ENCODE measurements at regions not wholly inside any gene's neighbourhood (a gene's known extent, or its start where the extent isn't known, plus 50 kb on each side); places are given as distances from the start of the nearest gene placed in this dataset.

DNA sequence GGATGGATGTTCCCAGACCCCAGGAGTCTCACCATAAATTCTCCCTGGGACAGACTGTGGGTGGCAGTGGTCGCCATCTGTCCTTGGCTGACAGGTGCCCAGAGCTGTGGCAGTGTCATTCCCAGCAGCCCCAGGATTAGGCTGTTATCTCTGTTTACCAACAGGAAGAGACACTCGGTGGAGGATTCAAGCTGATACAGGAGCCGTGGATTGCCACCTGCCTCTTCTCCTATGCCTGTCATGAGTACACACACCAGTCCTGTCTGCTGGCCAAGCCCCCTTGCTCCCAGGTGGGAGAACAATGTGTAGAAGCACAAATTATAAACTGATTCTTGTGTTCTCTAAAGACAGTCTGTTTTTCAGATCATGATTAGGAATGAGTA, 152.6 kb downstream of the ETS2 start:
- H3K36me3 Mint-ChIP-seq, result peaks cover 2% of the 10 kb centered on the region
- DNase-seq (ENCODE audit: low spot score in 2 of 2, unreplicated experiment in 2 of 2), result no peak
- peaks cover 33% of the 10 kb centered on the region for H3K4me1 Mint-ChIP-seq
- no peak overlapping the region for H3K4me3 Mint-ChIP-seq
- peaks cover 15% of the 10 kb centered on the region for H3K9me3 Mint-ChIP-seq
- no peak overlapping the region for H3K27ac Mint-ChIP-seq
- no peaks in the 10 kb centered on the region for H3K27me3 Mint-ChIP-seq (ENCODE audit: low read depth)
- TF ChIP-seq, protein P1, sequence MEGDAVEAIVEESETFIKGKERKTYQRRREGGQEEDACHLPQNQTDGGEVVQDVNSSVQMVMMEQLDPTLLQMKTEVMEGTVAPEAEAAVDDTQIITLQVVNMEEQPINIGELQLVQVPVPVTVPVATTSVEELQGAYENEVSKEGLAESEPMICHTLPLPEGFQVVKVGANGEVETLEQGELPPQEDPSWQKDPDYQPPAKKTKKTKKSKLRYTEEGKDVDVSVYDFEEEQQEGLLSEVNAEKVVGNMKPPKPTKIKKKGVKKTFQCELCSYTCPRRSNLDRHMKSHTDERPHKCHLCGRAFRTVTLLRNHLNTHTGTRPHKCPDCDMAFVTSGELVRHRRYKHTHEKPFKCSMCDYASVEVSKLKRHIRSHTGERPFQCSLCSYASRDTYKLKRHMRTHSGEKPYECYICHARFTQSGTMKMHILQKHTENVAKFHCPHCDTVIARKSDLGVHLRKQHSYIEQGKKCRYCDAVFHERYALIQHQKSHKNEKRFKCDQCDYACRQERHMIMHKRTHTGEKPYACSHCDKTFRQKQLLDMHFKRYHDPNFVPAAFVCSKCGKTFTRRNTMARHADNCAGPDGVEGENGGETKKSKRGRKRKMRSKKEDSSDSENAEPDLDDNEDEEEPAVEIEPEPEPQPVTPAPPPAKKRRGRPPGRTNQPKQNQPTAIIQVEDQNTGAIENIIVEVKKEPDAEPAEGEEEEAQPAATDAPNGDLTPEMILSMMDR (IDR thresholded peaks at IDR 0.05; ENCODE audit: unreplicated experiment), result no peak

DNA sequence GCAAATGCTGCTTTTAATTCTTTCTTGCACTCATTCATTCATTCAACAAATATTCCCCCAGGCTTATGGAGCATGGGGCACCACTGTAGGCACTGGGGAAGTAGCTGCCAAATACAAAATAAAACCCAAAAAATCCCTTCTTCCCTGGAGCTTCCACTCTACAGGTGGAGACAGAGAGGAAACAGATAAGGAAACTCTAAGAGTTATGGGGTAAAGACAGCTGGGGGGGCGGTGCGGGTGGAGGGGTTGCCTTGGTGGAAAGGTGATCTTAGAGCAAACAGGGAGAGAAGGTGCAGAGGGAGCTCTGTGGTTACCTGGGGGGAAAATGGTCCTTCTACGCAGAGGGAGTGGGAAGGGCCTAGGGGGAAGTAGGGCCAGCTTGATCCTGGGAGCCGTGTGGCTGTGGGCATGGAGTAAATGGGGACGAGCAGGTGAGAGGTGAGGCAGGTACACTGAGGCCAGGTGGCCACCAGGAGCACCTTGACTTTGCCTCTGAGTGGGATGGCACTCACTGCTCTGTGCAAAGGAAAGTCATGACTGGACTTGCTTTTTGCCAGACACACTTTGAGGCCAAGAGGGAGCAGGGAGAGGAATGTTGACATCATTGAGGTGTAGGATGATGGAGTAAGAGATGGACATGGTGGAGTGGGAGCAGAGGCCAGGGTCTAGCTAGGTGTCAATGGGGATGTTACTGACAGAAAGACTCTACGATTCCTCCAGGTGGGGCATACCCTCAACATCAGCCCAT, 152.0 kb downstream of the ETS2 start:
- Mint-ChIP-seq H3K27ac (peak overlapping the region; percentile 36), H3K27me3 (ENCODE audit: low read depth) (no peaks in the 10 kb centered on the region), H3K4me3 (no peak overlapping the region), H3K9me3 (peaks cover 15% of the 10 kb centered on the region), H3K36me3 (peaks cover 2% of the 10 kb centered on the region), H3K4me1 (peaks cover 33% of the 10 kb centered on the region)
- TF ChIP-seq, protein P1 (IDR thresholded peaks at IDR 0.05; ENCODE audit: unreplicated experiment), result no peak
- no peak for DNase-seq (ENCODE audit: low spot score in 2 of 2, unreplicated experiment in 2 of 2)

DNA sequence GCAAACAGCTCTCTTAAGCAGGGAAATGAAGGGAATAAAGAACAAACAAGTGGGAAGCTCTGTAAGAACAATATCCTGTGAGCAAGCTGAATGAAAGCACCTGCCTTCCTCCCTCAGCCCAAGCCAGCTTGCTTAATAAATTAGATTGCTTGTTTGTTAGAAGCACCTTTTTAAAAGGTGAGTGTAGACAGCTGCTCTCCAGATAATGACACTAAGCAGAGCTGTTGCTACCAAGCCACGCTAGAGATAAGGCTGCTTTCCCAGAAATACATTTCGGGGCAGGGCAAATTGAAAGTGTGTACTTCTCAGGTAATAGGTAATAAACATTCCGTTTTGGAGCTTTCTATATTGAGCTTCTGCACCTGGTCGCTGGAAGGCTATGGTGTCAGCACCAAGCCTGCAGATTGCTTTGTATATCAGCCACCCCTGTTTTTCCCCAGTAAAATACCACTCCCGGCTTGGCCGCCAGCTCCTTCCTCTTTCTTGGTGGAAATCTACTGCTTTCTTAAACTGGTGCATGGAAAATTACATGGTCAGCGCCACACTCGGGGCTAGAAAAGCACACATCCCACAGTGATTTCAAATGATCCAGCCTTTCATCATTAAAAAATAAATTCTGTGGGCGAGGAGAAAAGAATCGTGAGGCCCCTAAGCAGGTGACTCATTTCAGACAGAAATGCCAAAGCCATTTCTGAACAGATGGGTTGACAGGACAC, 151.3 kb downstream of the ETS2 start:
- no peak overlapping the region for H3K4me3 Mint-ChIP-seq
- DNase-seq (ENCODE audit: low spot score in 2 of 2, unreplicated experiment in 2 of 2), result no peak
- no peaks in the 10 kb centered on the region for H3K27me3 Mint-ChIP-seq (ENCODE audit: low read depth)
- peaks cover 33% of the 10 kb centered on the region for H3K4me1 Mint-ChIP-seq
- peaks cover 10% of the 10 kb centered on the region for H3K9me3 Mint-ChIP-seq
- TF ChIP-seq, protein P1 (IDR thresholded peaks at IDR 0.05; ENCODE audit: unreplicated experiment), result no peak
- H3K36me3 Mint-ChIP-seq, result peaks cover 2% of the 10 kb centered on the region
- H3K27ac Mint-ChIP-seq, result peak overlapping the region; percentile 78

DNA sequence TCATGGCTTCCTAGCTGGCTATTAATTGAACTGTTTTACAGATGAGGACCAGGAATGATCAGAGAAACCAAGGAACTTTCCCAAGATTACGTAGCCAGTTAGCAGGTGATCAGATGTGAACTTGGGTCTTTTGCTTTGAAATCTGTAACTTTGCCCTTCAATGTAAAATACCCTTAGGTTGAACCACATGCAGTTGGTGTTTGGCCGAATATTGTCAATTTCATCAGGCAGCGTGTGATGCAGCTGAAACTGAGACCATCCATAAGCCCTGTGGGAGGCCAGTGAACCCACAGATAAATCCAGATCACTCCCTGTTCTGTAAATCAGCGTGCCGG, 150.8 kb downstream of the ETS2 start:
- Mint-ChIP-seq H3K27me3 (ENCODE audit: low read depth) (no peaks in the 10 kb centered on the region), H3K27ac (peak overlapping the region; percentile 78), H3K4me3 (no peak overlapping the region), H3K36me3 (no peaks in the 10 kb centered on the region), H3K4me1 (peaks cover 33% of the 10 kb centered on the region), H3K9me3 (peaks cover 4% of the 10 kb centered on the region)
- no peak for DNase-seq (ENCODE audit: low spot score in 2 of 2, unreplicated experiment in 2 of 2)
- TF ChIP-seq, protein P1 (IDR thresholded peaks at IDR 0.05; ENCODE audit: unreplicated experiment), result no peak

DNA sequence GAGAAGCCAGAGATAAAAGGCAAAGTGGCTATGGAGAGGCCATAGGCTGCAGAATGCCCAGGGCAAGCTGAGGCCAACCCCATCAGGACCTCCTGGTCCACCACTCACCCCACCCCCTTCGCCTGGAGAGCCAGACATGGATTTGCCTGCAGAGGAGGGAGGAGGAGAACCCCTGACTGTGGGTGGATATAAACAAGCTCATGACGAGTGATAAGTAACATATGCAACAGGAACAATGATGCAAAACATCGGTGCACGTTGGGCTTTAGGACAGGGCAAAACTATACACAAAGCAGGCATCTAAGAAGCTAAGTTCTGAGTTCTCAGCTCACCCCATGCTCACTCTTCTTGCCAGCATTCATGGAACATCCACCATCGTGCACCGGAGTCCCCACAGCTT, 150.3 kb downstream of the ETS2 start:
- Mint-ChIP-seq H3K9me3 (peaks cover 4% of the 10 kb centered on the region), H3K4me1 (peaks cover 33% of the 10 kb centered on the region)

More for the DNA sequence above, 150.3 kb downstream of the ETS2 start:
- Mint-ChIP-seq H3K36me3 (no peaks in the 10 kb centered on the region), H3K27ac (no peak overlapping the region), H3K4me3 (no peak overlapping the region), H3K27me3 (ENCODE audit: low read depth) (no peaks in the 10 kb centered on the region)
- no peak for DNase-seq (ENCODE audit: low spot score in 2 of 2, unreplicated experiment in 2 of 2)
- TF ChIP-seq, protein P1 (IDR thresholded peaks at IDR 0.05; ENCODE audit: unreplicated experiment), result no peak

Data from mesothelial cell of epicardium (in vitro differentiated cells).